ENCODE measurements at regions not wholly inside any gene's neighbourhood (a gene's known extent, or its start where the extent isn't known, plus 50 kb on each side); places are given as distances from the start of the nearest gene placed in this dataset.

- DNase-seq (ENCODE audit: low read depth in 2 of 2) = no peak
These were observed 413.1 kb upstream of the ARGLU1 start for GRCh38 chr13:106981051-106981450.

DNA sequence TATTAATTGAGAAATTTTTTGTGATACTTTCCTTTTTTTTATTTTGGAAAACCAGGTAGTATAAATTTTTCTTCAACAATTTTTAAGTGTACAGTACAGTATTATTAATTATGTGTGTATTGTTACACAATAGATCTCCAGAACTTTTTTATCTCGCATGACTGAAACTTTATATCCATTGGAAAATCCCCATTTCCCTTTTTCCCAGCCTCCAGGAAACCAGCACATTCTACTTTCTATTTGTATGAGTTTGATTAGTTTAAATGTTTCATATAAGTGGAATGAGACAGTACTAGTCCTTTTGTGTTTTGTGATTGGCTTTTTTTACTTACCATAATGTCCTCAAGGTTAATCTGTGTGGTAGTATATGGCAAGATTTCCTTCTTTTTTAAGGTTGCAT is 399.5 kb upstream of the ARGLU1 start:
- no peak for DNase-seq (ENCODE audit: low read depth in 2 of 2)

GRCh38 chr13:106963151-106963550 is 395.2 kb upstream of the ARGLU1 start:
- no peak for DNase-seq (ENCODE audit: low read depth in 2 of 2)

DNA sequence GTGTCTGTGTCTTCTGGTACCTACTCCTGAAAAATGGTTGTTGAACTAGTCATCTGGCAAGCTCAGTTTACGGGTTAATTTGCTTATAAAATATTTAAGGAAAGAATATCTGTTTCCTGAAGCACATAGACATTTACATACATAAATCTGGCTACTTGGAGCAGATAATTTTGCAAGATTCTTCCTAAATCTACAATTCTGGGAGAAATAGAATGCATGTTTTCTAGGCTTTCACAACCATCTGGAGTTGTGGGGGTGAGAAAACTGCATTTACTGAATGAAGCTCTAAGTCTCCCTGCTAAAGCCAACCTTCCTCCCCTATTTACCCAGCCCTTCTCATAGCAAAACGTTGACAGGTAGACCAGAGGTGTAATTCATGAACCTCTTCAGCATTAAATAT is 393.7 kb upstream of the ARGLU1 start:
- DNase-seq (ENCODE audit: low read depth in 2 of 2) = no peak

GRCh38 chr13:106961216-106961615 is 393.3 kb upstream of the ARGLU1 start:
- no peak for DNase-seq (ENCODE audit: low read depth in 2 of 2)

GRCh38 chr13:106958621-106959048 is 390.7 kb upstream of the ARGLU1 start:
- no peak for DNase-seq (ENCODE audit: low read depth in 2 of 2)

GRCh38 chr13:106942563-106942962 is 374.6 kb upstream of the ARGLU1 start:
- DNase-seq (ENCODE audit: low read depth in 2 of 2) = no peak

- DNase-seq (ENCODE audit: low read depth in 2 of 2) = no peak
These were observed 373.8 kb upstream of the ARGLU1 start for GRCh38 chr13:106941779-106942178.

- no peak for DNase-seq (ENCODE audit: low read depth in 2 of 2)
These were observed 359.5 kb upstream of the ARGLU1 start for GRCh38 chr13:106927421-106927820.

DNA sequence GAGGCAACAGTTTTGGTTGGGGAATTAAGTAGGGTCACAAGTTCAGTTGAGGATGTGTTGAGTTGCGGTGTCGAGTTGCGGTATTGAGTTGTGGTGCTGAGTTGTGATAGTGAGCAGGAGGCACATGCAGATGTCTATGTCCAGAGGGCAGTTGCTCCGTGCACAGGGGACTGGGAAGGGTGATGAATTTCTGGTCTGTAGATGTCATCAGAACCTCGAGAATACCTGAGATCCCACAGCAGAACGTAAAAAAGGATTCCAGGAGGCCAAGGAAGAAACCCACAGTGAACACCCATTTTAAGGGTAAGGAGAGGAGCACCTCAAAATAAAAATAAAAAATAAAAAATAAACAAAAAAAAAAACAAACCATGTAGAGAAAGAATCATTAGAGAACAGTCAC is 354.4 kb upstream of the ARGLU1 start:
- no peak for DNase-seq (ENCODE audit: low read depth in 2 of 2)

DNA sequence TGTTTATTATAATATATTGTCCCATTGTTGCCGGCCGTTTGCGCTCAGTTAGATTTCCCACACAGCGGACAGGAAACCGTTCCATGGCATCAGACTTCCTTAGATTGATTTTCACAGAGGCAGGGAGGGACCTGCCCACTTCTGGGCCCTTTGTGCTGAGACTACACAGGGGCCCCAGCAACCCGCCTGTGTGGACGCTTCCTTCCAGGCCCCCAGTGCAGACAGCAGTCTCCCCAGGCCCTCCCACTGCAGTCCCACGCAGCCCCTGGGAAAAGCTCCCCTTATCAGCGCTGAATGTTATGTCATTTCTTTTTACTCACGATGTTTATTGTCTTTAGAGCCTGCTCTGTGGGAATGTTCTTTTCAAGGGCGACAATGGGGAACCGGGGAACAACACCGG is 351.7 kb upstream of the ARGLU1 start:
- DNase-seq (ENCODE audit: low read depth in 2 of 2) = no peak

DNA sequence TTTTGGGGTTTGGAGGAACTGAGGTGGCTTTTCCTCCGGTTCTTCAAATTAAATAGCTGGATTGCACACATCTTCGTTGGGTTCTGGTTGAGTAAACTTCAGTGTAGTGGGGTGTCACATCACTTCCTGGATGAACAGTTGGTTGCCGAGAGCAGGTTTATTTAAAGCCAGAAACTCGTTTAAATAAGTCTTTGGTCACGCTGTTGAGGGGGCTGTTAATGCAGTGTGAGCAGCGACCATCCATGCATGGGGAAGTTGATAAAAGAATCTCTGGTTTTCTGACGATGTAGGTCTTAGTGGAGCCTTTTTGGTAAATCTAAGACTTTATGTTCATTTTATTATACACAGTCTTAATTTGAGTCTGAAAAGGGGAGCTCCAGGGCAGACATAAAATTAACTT is 351.2 kb upstream of the ARGLU1 start:
- DNase-seq (ENCODE audit: low read depth in 2 of 2) = no peak

- no peak for DNase-seq (ENCODE audit: low read depth in 2 of 2)
These were observed 350.6 kb upstream of the ARGLU1 start for GRCh38 chr13:106918557-106918860.

DNA sequence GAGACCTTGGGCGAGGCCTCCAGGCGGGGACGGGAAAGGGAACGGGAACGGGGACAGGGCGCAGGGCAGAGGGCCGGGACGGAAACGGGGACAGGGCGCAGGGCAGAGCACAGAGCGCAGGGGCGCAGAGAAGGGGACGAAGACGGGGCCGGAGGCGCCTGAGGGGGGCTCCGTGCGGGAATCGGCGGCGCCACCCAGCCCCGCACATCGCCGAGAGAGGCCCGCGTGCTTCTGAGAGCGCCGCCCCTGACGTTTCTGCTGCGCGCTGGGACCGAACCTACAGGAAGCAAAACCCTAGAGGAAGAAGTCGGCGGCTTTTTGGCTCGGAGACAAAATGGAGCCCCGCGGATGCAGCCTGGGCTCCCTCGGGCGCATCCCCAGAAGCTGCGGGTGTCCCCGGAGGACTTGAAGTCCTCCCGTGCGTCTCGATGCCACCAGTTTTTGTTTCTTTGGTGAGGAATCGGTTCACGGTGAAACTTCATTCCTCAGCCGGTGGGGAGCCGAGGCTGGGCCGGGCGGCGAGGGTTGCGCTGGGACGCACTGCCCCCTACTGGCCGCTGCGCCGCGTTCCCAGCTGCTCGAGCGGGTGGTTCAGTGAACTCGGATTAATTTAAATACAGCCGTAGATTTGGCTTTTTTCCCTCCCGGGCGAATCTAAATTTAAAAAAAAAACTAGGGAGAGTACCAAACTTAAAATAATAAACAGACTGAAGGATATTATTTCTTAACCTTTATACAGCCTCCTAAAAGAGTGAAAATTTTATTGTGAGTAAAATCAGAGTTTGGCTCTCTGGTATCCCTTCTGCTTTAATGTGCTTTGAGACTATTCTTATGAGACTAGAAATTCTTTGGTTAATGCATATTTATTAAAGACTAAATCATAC is 350.0 kb upstream of the ARGLU1 start:
- DNase-seq (ENCODE audit: low read depth in 2 of 2) = peak; percentile 21 to 33

GRCh38 chr13:106917024-106917571 is 349.2 kb upstream of the ARGLU1 start:
- DNase-seq (ENCODE audit: low read depth in 2 of 2) = no peak

- DNase-seq (ENCODE audit: low read depth in 2 of 2) = no peak
These were observed 348.5 kb upstream of the ARGLU1 start for GRCh38 chr13:106916329-106916976.

- DNase-seq (ENCODE audit: low read depth in 2 of 2) = no peak
These were observed 347.2 kb upstream of the ARGLU1 start for GRCh38 chr13:106915146-106915545.

DNA sequence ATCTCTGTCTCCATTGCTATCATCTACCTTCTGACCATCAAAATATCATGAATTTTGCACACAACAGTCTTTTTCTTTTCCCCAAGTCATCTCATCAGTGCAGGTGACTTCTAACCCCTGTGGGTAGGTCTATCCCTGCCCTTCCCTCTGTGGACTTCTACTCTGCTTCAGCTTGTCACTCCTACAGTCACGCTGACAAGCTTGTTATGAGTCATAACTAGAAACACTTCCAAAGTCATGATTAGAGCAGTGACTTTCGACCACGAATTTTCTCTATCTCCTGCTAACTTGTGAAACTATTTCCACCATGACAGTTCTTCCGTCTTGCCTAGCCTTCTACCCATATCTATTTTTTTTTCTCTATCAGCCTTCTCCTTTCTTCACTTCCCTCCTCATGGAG is 343.7 kb upstream of the ARGLU1 start:
- no peak for DNase-seq (ENCODE audit: low read depth in 2 of 2)

DNA sequence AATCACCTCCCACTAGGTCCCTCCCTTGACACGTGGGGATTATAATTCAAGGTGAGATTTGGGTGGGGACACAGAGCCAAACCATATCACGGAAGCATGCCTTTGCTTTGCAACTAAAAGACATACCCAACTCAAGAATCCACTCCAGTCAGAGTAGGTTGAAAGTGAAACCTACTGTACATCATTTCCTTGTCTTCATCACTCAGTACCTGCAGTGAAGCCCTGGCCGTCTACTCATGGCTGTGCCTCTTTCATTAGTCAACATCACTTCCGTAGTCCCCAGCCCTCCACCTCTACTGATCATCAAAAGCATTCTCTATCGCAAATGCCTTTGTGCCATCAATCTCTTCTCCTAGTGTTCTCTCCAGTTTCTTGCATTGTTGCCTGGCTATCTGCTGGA is 343.1 kb upstream of the ARGLU1 start:
- DNase-seq (ENCODE audit: low read depth in 2 of 2) = no peak

DNA sequence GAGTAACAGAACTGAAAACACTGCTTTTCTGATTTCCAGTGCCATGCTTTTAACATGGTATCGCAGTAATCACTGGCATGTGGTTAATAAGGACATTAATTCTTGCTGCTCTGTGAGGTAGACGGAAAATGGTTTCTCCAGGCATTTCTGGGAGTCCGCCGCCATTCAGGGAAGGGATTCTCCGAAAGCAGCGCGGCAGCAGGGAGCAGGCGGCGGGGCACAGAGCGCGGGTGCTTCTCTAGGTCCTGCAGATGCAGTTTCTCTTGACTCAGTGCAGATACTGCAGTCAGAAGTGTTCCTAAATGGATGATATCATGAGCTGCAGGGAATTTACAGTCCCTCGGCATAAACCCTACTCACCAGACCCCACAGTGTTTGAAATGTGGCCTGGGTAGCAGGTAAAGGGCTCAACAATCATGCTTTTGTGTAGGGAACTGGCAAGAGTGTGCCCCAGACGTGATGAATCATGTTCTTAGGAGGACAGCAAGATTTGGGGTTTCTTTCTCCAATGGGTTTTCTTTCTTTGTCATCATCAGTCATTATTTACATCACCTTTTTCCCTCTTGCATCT is 338.6 kb upstream of the ARGLU1 start:
- no peak for DNase-seq (ENCODE audit: low read depth in 2 of 2)

DNA sequence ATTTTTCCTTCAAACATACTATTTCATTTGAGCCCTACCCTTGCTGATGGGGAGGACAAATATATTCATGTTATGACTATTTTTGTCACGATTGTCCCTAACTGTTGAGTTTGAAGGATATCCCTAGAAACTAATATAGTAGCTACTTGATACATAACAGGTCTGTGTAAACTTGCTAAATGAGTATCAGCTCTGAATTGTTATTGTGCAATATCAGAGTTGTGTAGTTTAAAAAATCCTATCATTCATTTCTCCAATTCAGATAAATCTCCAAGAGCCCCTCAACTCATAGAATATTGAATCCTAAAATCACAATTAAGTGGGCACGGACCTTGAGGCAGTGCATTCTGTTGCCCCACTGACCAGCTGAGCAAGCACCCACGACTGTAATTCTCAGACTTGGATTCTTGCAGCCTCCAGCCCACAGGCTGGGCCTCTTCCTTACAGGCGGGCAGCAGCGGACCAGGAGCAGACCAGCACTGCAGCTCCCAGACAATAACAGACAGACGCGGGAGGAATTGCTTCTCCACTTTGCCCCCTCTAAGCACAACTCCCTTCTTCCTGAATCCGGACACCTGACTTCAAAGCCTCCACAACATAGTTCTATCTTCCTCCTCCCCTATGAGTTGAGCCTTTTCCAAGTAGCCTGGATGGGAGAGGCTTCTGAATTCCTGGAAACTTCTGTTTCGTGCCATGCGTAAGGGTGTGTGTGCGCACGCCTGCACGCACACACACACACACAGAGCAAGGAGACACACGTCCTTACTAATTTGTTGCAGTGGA is 337.6 kb upstream of the ARGLU1 start:
- DNase-seq (ENCODE audit: low read depth in 2 of 2) = no peak

- no peak for DNase-seq (ENCODE audit: low read depth in 2 of 2)
These were observed 331.5 kb upstream of the ARGLU1 start for GRCh38 chr13:106899442-106899841.

All from stimulated activated CD8-positive, alpha-beta memory T cell treated with anti-CD3 and anti-CD28 coated beads, Interleukin-7, amount 100 ng/mL, for 1 hour (primary cell).